ENCODE measurements at regions not wholly inside any gene's neighbourhood (a gene's known extent, or its start where the extent isn't known, plus 50 kb on each side); places are given as distances from the start of the nearest gene placed in this dataset.

DNA sequence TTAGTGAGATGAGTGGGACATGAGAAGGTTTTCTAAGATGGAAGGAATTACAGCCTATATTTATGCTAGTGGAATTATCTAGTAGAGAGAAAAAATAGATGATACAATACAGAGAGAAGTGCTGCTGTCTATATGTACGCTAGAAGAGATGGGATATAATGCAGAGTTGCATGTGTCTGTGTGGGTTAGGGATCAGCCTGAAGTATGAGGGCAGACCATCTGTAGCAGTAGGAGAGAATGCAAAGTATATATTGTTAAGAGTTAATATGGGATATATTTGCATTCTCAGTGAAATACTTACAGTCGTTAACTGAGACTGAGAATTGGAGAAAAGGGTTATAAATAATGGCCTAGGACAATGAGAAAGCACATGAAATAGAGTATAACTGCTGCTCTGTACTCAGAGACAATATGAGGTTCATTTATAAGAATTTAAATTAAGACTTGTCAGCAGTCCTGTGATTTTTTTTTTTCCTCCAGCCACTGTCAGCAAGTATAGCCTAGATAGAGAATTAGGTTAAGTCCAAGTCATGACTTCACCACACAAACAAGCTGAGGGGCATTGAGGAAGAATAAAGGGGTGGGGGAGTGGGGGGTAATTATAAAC is 77.8 kb downstream of the SLITRK1 start:
- ATAC-seq (no peak), DNase-seq (ENCODE audit: low read depth in 1 of 2, low spot score in 1 of 2) (no peak), FAIRE-seq (no peak)
- WGBS (ENCODE audit: missing lambda C conversion rate) = 21% methylated on average over 2 of the region's 2 CpGs
- H3K27ac ChIP-seq = no peak overlapping the region
- TF ChIP-seq ESRRA (IDR thresholded peaks at IDR 0.05; ENCODE audit: borderline replicate concordance, low read length) (no peak), TP53 (CRISPR knock-in tag; IDR thresholded peaks at IDR 0.05) (no peak), NFE2L2 (conservative IDR thresholded peaks at IDR 0.05; ENCODE audit: low read length) (no peak)
- TF ChIP-seq, protein P1, sequence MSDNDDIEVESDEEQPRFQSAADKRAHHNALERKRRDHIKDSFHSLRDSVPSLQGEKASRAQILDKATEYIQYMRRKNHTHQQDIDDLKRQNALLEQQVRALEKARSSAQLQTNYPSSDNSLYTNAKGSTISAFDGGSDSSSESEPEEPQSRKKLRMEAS (IDR thresholded peaks at IDR 0.05) = no peak
- H3K4me3 ChIP-seq = no peak overlapping the region
- no peaks in the 10 kb centered on the region for H3K9me3 ChIP-seq
- H3K4me1 ChIP-seq = no peaks in the 10 kb centered on the region
- H3K4me2 ChIP-seq = no peak overlapping the region
- ChIA-PET CTCF (no interaction called here), POLR2A (no interaction called here)

DNA sequence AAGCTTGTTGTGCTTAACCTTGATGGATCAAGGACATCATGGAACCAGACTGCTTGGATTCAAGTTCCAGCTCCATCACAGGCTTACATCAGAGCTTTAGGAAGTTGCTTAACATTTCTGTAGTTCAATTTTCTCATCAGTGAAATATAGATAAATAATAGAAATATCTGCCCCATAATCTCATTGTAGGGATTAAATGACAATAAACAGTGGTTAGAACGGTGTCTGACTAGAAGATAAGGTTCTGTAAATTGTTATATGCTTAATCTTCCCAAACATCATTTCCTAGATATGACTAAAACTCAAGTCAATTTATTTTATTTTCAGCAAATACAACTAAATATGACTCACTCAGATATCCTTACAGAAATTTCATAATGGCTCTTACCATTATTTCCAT is 83.5 kb downstream of the SLITRK1 start:
- ChIA-PET CTCF (no interaction called here), POLR2A (no interaction called here)
- 10% methylated on average over 1 of the region's 1 CpG for WGBS (ENCODE audit: missing lambda C conversion rate)
- no peak for TF ChIP-seq RFX5 (IDR thresholded peaks at IDR 0.05)
- no peaks in the 10 kb centered on the region for H3K4me1 ChIP-seq
- no peak for DNase-seq (ENCODE audit: low read depth in 1 of 2, low spot score in 1 of 2)
- no peak overlapping the region for H3K4me3 ChIP-seq
- no peak overlapping the region for H3K4me2 ChIP-seq
- FAIRE-seq = no peak
- H3K27ac ChIP-seq = no peak overlapping the region
- H3K9me3 ChIP-seq = no peaks in the 10 kb centered on the region
- no peak for ATAC-seq

DNA sequence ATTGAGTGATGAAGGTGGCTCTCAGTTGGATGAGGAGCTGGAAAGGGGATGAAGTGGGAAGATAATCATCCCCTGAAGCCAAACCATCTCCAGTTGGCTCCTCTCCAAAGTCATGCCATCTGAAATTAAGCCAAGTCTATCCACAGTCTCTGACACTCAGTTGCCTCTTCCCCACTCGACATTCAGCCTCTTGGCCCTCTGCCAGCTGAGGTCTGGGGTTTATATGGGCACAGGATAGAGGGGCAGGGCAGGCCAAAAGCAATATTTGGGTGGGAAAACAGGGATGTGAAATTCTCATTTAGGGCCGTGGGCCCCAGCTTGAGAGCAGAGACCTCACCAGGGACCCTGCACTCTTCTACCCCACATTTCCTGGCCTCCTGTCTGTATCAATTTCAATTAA is 85.9 kb downstream of the SLITRK1 start:
- CTCF ChIA-PET = no interaction called here
- WGBS (ENCODE audit: missing lambda C conversion rate) = 12% methylated on average over 2 of the region's 2 CpGs
- no peak overlapping the region for H3K4me2 ChIP-seq
- no peak overlapping the region for H3K4me3 ChIP-seq
- no peaks in the 10 kb centered on the region for H3K4me1 ChIP-seq
- no peak overlapping the region for H3K27ac ChIP-seq
- POLR2A ChIA-PET = no interaction called here
- no peak for TF ChIP-seq FOXS1 (CRISPR knock-in tag; IDR thresholded peaks at IDR 0.05)
- no peak for TF ChIP-seq CBX2 (IDR thresholded peaks at IDR 0.05; ENCODE audit: borderline replicate concordance, low read depth)
- TF ChIP-seq, protein P2, sequence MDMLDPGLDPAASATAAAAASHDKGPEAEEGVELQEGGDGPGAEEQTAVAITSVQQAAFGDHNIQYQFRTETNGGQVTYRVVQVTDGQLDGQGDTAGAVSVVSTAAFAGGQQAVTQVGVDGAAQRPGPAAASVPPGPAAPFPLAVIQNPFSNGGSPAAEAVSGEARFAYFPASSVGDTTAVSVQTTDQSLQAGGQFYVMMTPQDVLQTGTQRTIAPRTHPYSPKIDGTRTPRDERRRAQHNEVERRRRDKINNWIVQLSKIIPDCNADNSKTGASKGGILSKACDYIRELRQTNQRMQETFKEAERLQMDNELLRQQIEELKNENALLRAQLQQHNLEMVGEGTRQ (IDR thresholded peaks at IDR 0.05) = no peak
- TF ChIP-seq EP300 (IDR thresholded peaks at IDR 0.05) = no peak
- TF ChIP-seq, protein P3, sequence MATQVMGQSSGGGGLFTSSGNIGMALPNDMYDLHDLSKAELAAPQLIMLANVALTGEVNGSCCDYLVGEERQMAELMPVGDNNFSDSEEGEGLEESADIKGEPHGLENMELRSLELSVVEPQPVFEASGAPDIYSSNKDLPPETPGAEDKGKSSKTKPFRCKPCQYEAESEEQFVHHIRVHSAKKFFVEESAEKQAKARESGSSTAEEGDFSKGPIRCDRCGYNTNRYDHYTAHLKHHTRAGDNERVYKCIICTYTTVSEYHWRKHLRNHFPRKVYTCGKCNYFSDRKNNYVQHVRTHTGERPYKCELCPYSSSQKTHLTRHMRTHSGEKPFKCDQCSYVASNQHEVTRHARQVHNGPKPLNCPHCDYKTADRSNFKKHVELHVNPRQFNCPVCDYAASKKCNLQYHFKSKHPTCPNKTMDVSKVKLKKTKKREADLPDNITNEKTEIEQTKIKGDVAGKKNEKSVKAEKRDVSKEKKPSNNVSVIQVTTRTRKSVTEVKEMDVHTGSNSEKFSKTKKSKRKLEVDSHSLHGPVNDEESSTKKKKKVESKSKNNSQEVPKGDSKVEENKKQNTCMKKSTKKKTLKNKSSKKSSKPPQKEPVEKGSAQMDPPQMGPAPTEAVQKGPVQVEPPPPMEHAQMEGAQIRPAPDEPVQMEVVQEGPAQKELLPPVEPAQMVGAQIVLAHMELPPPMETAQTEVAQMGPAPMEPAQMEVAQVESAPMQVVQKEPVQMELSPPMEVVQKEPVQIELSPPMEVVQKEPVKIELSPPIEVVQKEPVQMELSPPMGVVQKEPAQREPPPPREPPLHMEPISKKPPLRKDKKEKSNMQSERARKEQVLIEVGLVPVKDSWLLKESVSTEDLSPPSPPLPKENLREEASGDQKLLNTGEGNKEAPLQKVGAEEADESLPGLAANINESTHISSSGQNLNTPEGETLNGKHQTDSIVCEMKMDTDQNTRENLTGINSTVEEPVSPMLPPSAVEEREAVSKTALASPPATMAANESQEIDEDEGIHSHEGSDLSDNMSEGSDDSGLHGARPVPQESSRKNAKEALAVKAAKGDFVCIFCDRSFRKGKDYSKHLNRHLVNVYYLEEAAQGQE (IDR thresholded peaks at IDR 0.05) = no peak
- TF ChIP-seq RNF2 (IDR thresholded peaks at IDR 0.05; ENCODE audit: borderline replicate concordance, low read depth) = no peak
- TF ChIP-seq, protein P4, sequence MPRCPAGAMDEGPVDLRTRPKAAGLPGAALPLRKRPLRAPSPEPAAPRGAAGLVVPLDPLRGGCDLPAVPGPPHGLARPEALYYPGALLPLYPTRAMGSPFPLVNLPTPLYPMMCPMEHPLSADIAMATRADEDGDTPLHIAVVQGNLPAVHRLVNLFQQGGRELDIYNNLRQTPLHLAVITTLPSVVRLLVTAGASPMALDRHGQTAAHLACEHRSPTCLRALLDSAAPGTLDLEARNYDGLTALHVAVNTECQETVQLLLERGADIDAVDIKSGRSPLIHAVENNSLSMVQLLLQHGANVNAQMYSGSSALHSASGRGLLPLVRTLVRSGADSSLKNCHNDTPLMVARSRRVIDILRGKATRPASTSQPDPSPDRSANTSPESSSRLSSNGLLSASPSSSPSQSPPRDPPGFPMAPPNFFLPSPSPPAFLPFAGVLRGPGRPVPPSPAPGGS (IDR thresholded peaks at IDR 0.05) = no peak
- no peak for TF ChIP-seq ZNF302 (CRISPR knock-in tag; IDR thresholded peaks at IDR 0.05)
- TF ChIP-seq POLR2AphosphoS2 (conservative IDR thresholded peaks at IDR 0.05; ENCODE audit: low read length) = no peak
- no peak for TF ChIP-seq SREBF2 (IDR thresholded peaks at IDR 0.05)
- TF ChIP-seq POLR2A (IDR thresholded peaks at IDR 0.05; ENCODE audit: low read length) = no peak
- no peak for TF ChIP-seq CEBPB (IDR thresholded peaks at IDR 0.05)
- TF ChIP-seq, protein P1 (IDR thresholded peaks at IDR 0.05) = no peak
- no peak for TF ChIP-seq CHD4 (IDR thresholded peaks at IDR 0.05; ENCODE audit: borderline replicate concordance)
- no peak for TF ChIP-seq MAFK (IDR thresholded peaks at IDR 0.05; ENCODE audit: partially characterized antibody)
- no peak for TF ChIP-seq HOXB13 (CRISPR knock-in tag; IDR thresholded peaks at IDR 0.05; ENCODE audit: low read depth)
- no peak for TF ChIP-seq MAZ (IDR thresholded peaks at IDR 0.05; ENCODE audit: borderline replicate concordance, low read depth, low read length)
- no peaks in the 10 kb centered on the region for H3K9me3 ChIP-seq
- FAIRE-seq (no peak), DNase-seq (ENCODE audit: low read depth in 1 of 2, low spot score in 1 of 2) (no peak), ATAC-seq (no peak)

All from A549 (cell line).